GM18868 (cell line): ENCODE measurements at regions not wholly inside any gene's neighbourhood (a gene's known extent, or its start where the extent isn't known, plus 50 kb on each side); places are given as distances from the start of the nearest gene placed in this dataset.

Experiments used
- ATAC-seq: cut with Tn5 transposase; IDR thresholded peaks from one replicate; pipeline ENCODE4 v1.9.1; 2021; ENCODE audit warnings: mild to moderate bottlenecking, moderate library complexity; ENCODE audit not compliant: unreplicated experiment

GRCh38 chr11:19311308-19312030, 70.7 kb upstream of the E2F8 start:
- ATAC-seq, result peak; percentile 86

GRCh38 chr11:19307498-19307897, 66.8 kb upstream of the E2F8 start:
- ATAC-seq, result no peak

- no peak for ATAC-seq
Measured at GRCh38 chr11:19306179-19306944, 65.6 kb upstream of the E2F8 start.

- no peak for ATAC-seq
Measured at GRCh38 chr11:19301361-19301760, 60.6 kb upstream of the E2F8 start.

DNA sequence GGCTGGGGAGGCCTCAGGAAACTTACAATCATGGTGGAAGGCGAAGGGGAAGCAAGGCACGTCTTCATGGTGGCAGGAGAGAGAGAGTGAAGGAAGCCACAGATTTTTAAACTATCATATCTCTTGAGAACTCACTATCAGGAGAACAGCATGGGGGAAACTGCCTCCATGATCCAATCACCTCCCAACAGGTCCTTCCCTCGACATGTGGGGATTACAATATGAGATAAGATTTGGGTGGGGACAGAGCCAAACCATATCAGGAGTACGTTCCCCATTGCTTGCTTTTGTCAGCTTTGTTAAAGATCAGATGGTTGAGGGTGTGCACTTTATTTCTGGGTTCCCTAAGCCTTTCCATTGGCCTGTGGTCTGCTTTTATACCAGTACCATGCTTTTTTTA, 53.7 kb upstream of the E2F8 start:
- ATAC-seq, result no peak

GRCh38 chr11:19291064-19291463, 50.3 kb upstream of the E2F8 start:
- ATAC-seq, result no peak
